ENCODE measurements at regions not wholly inside any gene's neighbourhood (a gene's known extent, or its start where the extent isn't known, plus 50 kb on each side); places are given as distances from the start of the nearest gene placed in this dataset.

DNA sequence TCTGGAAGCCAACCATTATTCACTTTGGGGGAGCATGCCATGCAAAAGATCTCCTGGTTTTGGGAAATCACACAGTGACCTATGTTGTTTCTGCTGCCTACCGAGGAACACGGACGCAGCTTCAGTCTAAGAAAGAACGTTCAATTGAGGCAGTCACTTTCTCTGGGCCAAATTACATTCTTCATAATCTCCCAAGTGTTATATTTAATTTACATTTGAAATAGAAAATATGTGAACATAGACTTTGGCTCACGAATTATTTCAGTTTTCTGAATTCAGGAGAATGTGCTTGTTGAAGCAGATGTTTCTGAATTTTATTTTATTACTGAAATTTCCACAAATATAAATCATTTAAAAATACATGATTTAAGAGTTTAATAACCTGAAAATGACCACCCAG is 93.6 kb upstream of the KCNJ16 start:
- Mint-ChIP-seq H3K4me1 (ENCODE audit: unreplicated experiment) (no peaks in the 10 kb centered on the region), H3K9me3 (ENCODE audit: unreplicated experiment) (peaks cover 6% of the 10 kb centered on the region), H3K27ac (ENCODE audit: unreplicated experiment) (no peak overlapping the region), H3K27me3 (ENCODE audit: unreplicated experiment) (peaks cover 3% of the 10 kb centered on the region), H3K4me3 (ENCODE audit: unreplicated experiment) (no peak overlapping the region), H3K36me3 (ENCODE audit: unreplicated experiment) (no peaks in the 10 kb centered on the region)
- TF ChIP-seq, protein P1, sequence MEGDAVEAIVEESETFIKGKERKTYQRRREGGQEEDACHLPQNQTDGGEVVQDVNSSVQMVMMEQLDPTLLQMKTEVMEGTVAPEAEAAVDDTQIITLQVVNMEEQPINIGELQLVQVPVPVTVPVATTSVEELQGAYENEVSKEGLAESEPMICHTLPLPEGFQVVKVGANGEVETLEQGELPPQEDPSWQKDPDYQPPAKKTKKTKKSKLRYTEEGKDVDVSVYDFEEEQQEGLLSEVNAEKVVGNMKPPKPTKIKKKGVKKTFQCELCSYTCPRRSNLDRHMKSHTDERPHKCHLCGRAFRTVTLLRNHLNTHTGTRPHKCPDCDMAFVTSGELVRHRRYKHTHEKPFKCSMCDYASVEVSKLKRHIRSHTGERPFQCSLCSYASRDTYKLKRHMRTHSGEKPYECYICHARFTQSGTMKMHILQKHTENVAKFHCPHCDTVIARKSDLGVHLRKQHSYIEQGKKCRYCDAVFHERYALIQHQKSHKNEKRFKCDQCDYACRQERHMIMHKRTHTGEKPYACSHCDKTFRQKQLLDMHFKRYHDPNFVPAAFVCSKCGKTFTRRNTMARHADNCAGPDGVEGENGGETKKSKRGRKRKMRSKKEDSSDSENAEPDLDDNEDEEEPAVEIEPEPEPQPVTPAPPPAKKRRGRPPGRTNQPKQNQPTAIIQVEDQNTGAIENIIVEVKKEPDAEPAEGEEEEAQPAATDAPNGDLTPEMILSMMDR (IDR thresholded peaks at IDR 0.05), result no peak
- no peak for DNase-seq (ENCODE audit: extremely low spot score, unreplicated experiment)

DNA sequence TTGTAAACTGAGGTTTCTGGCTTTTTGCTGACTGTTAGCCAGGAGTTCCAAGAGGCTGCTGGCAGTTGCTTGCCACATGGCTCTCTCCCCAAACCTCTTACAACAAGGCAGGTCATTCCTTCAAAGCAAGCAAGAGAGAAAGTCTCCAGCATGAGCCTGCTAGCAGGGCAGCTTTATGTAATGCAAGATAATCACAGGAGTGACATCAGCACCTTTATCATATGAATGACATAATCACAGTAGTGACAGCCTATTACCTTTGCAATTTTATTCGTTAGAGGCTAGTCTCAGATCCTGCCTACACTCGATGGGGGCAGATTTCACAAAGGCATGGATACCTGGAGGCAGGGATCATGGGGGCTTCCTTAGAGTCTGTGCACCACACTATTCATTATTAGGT is 79.5 kb upstream of the KCNJ16 start:
- Mint-ChIP-seq H3K4me1 (ENCODE audit: unreplicated experiment) (peaks cover 11% of the 10 kb centered on the region), H3K4me3 (ENCODE audit: unreplicated experiment) (no peak overlapping the region), H3K27ac (ENCODE audit: unreplicated experiment) (no peak overlapping the region), H3K9me3 (ENCODE audit: unreplicated experiment) (peaks cover 12% of the 10 kb centered on the region), H3K27me3 (ENCODE audit: unreplicated experiment) (no peaks in the 10 kb centered on the region), H3K36me3 (ENCODE audit: unreplicated experiment) (peaks cover 1% of the 10 kb centered on the region)
- TF ChIP-seq, protein P1 (IDR thresholded peaks at IDR 0.05), result no peak
- no peak for DNase-seq (ENCODE audit: extremely low spot score, unreplicated experiment)

GRCh38 chr17:69997332-69997731 is 77.7 kb upstream of the KCNJ16 start:
- Mint-ChIP-seq H3K27ac (ENCODE audit: unreplicated experiment) (no peak overlapping the region), H3K36me3 (ENCODE audit: unreplicated experiment) (peaks cover 1% of the 10 kb centered on the region), H3K4me3 (ENCODE audit: unreplicated experiment) (no peak overlapping the region), H3K27me3 (ENCODE audit: unreplicated experiment) (no peaks in the 10 kb centered on the region), H3K4me1 (ENCODE audit: unreplicated experiment) (peaks cover 11% of the 10 kb centered on the region), H3K9me3 (ENCODE audit: unreplicated experiment) (peaks cover 12% of the 10 kb centered on the region)
- no peak for DNase-seq (ENCODE audit: extremely low spot score, unreplicated experiment)
- TF ChIP-seq, protein P1 (IDR thresholded peaks at IDR 0.05), result no peak

GRCh38 chr17:69999253-69999652 is 75.8 kb upstream of the KCNJ16 start:
- peaks cover 12% of the 10 kb centered on the region for H3K9me3 Mint-ChIP-seq (ENCODE audit: unreplicated experiment)
- no peak overlapping the region for H3K27ac Mint-ChIP-seq (ENCODE audit: unreplicated experiment)
- TF ChIP-seq, protein P1 (IDR thresholded peaks at IDR 0.05), result no peak
- H3K4me1 Mint-ChIP-seq (ENCODE audit: unreplicated experiment), result peaks cover 11% of the 10 kb centered on the region
- H3K36me3 Mint-ChIP-seq (ENCODE audit: unreplicated experiment), result no peaks in the 10 kb centered on the region
- no peak overlapping the region for H3K4me3 Mint-ChIP-seq (ENCODE audit: unreplicated experiment)
- DNase-seq (ENCODE audit: extremely low spot score, unreplicated experiment), result no peak
- H3K27me3 Mint-ChIP-seq (ENCODE audit: unreplicated experiment), result no peaks in the 10 kb centered on the region

GRCh38 chr17:70006159-70006558 is 68.9 kb upstream of the KCNJ16 start:
- Mint-ChIP-seq H3K27me3 (ENCODE audit: unreplicated experiment) (no peaks in the 10 kb centered on the region), H3K9me3 (ENCODE audit: unreplicated experiment) (no peaks in the 10 kb centered on the region), H3K4me3 (ENCODE audit: unreplicated experiment) (no peak overlapping the region), H3K36me3 (ENCODE audit: unreplicated experiment) (no peaks in the 10 kb centered on the region), H3K4me1 (ENCODE audit: unreplicated experiment) (no peaks in the 10 kb centered on the region), H3K27ac (ENCODE audit: unreplicated experiment) (no peak overlapping the region)
- TF ChIP-seq, protein P1 (IDR thresholded peaks at IDR 0.05), result no peak
- no peak for DNase-seq (ENCODE audit: extremely low spot score, unreplicated experiment)

Measured in osteocyte (in vitro differentiated cells).